Liver (tissue), 8 donors: ENCODE measurements at regions not wholly inside any gene's neighbourhood (a gene's known extent, or its start where the extent isn't known, plus 50 kb on each side); places are given as distances from the start of the nearest gene placed in this dataset.

ENCODE experiments used
- DNase-seq: peaks from one replicate; pipeline ENCODE4 v3.0.0-alpha.2; 2017; ENCODE audit warnings: low spot score
- H3K27ac ChIP-seq, 2 donors: one replicate each; pipeline ENCODE4 v1.7.0; 2013; ENCODE audit warnings: inconsistent platforms in 2 of 2, low read length in 2 of 2, control low read depth in 1 of 2, low read depth in 1 of 2, mild to moderate bottlenecking in 1 of 2
- H3K27me3 ChIP-seq, 4 donors: one replicate each; pipeline versions ENCODE4 v1.6.1 to v1.7.0; 2013; ENCODE audit warnings: low read length in 3 of 4, inconsistent platforms in 1 of 4, mild to moderate bottlenecking in 1 of 4, moderate library complexity in 1 of 4; ENCODE audit not compliant: control insufficient read depth in 4 of 4, insufficient read depth in 4 of 4
- H3K36me3 ChIP-seq, 4 donors: one replicate each; pipeline versions ENCODE4 v1.6.1 to v1.7.0; 2013; ENCODE audit warnings: low read length in 3 of 4, mild to moderate bottlenecking in 3 of 4, low read depth in 1 of 4, moderate library complexity in 1 of 4; ENCODE audit not compliant: control insufficient read depth in 4 of 4, insufficient read depth in 3 of 4
- H3K4me1 ChIP-seq, 4 donors: one replicate each; pipeline versions ENCODE4 v1.6.1 to v1.7.0; 2013; ENCODE audit warnings: low read length in 3 of 4, mild to moderate bottlenecking in 3 of 4, moderate library complexity in 1 of 4; ENCODE audit not compliant: control insufficient read depth in 4 of 4, insufficient read depth in 4 of 4
- H3K4me3 ChIP-seq, 3 donors: one replicate each; pipeline versions ENCODE4 v1.6.1 to v1.7.0; 2013; ENCODE audit warnings: low read length in 3 of 3, control low read depth in 1 of 3, low read depth in 1 of 3, mild to moderate bottlenecking in 1 of 3
- H3K9ac ChIP-seq, 2 donors: one replicate each; pipeline ENCODE4 v1.7.0; 2013; ENCODE audit warnings: low read length in 2 of 2, mild to moderate bottlenecking in 2 of 2, moderate library complexity in 2 of 2, control low read depth in 1 of 2, low read depth in 1 of 2
- H3K9me3 ChIP-seq, 4 donors: one replicate each; pipeline versions ENCODE4 v1.6.1 to v1.7.0; 2013; ENCODE audit warnings: low read length in 3 of 4; ENCODE audit not compliant: control insufficient read depth in 4 of 4
- CTCF ChIP-seq: fragments of 150-350 bp; IDR thresholded peaks from 2 replicates; pipeline ENCODE4 v1.5.1; 2017; ENCODE audit warnings: improper control_type of control experiment, low read depth, low read length; ENCODE audit not compliant: missing input control
- GABPA ChIP-seq, 2 donors: IDR thresholded peaks in 1 of 2; conservative IDR thresholded peaks in 1 of 2; 2 replicates each; pipeline ENCODE4 v1.6.1; 2016; ENCODE audit warnings: antibody characterized with exemption in 2 of 2, mild to moderate bottlenecking in 1 of 2, moderate library complexity in 1 of 2
- HNF4G ChIP-seq: IDR thresholded peaks from 2 replicates; pipeline ENCODE4 v1.6.1; 2016; ENCODE audit warnings: antibody characterized with exemption
- JUND ChIP-seq, 2 donors: IDR thresholded peaks; 2 replicates each; pipeline ENCODE4 v1.6.1; 2016; ENCODE audit warnings: antibody characterized with exemption in 2 of 2
- MAX ChIP-seq: IDR thresholded peaks from 2 replicates; pipeline ENCODE4 v1.6.1; 2016; ENCODE audit warnings: antibody characterized with exemption
- NR2F2 ChIP-seq: IDR thresholded peaks from 2 replicates; pipeline ENCODE4 v1.6.1; 2016; ENCODE audit warnings: antibody characterized with exemption
- RXRA ChIP-seq, 2 donors: IDR thresholded peaks; 2 replicates each; pipeline ENCODE4 v1.6.1; 2017 to 2018; ENCODE audit warnings: antibody characterized with exemption in 2 of 2, mild to moderate bottlenecking in 1 of 2
- TAF1 ChIP-seq: conservative IDR thresholded peaks from 2 replicates; pipeline ENCODE4 v1.6.1; 2016; ENCODE audit warnings: antibody characterized with exemption, mild to moderate bottlenecking
- YY1 ChIP-seq: IDR thresholded peaks from 2 replicates; pipeline ENCODE4 v1.6.1; 2016; ENCODE audit warnings: antibody characterized with exemption, mild to moderate bottlenecking
- WGBS: extraction: QIAGEN DNeasy Blood & Tissue Kit; methylation state at CpG from one replicate; pipeline ENCODE4 v1.1.7; 2013; 5-methylcytosine and 5-hydroxymethylcytosine counted together
- TF ChIP-seq, protein P1 (sequence below): IDR thresholded peaks from 2 replicates; pipeline ENCODE4 v1.6.1; 2016; ENCODE audit warnings: antibody characterized with exemption
- donor health status: healthy.
- donor health status: healthy.
- donor health status: healthy.
- donor health status: healthy.
- donor health status: healthy.

GRCh38 chr19:29405728-29405995 lies 120.1 kb upstream of the VSTM2B start:
- no peaks in the 10 kb centered on the region for H3K9me3 ChIP-seq

GRCh38 chr19:29409076-29409862 lies 116.5 kb upstream of the VSTM2B start:
- Histone ChIP-seq H3K9ac (no peak overlapping the region), H3K9me3 (no peaks in the 10 kb centered on the region), H3K36me3 (no peaks in the 10 kb centered on the region), H3K4me1 (no peaks in the 10 kb centered on the region), H3K27me3 (peaks cover 0 to 4% (median 0%) of the 10 kb centered on the region in 4 donors), H3K4me3 (no peak overlapping the region), H3K27ac (no peak overlapping the region)
- no peak for TF ChIP-seq HNF4G
- no peak for TF ChIP-seq YY1
- 81% methylated on average over 14 of the region's 14 CpGs for WGBS
- DNase-seq, result no peak

More at GRCh38 chr19:29405728-29405995, 120.1 kb upstream of the VSTM2B start:
- WGBS, result 74% methylated on average over 11 of the region's 11 CpGs
- TF ChIP-seq NR2F2, result no peak
- TF ChIP-seq RXRA (IDR thresholded peaks at IDR 0.05), result no peak
- TF ChIP-seq CTCF, result no peak
- no peak for TF ChIP-seq HNF4G
- Histone ChIP-seq H3K27ac (no peak overlapping the region), H3K27me3 (peaks cover 0 to 4% (median 0%) of the 10 kb centered on the region in 4 donors), H3K36me3 (no peaks in the 10 kb centered on the region), H3K4me1 (no peaks in the 10 kb centered on the region), H3K9ac (no peak overlapping the region), H3K4me3 (no peak overlapping the region)
- DNase-seq, result no peak

- no peak overlapping the region for H3K9ac ChIP-seq
- no peaks in the 10 kb centered on the region for H3K9me3 ChIP-seq
- H3K36me3 ChIP-seq, result no peaks in the 10 kb centered on the region
- H3K27ac ChIP-seq, result no peak overlapping the region
- no peaks in the 10 kb centered on the region for H3K4me1 ChIP-seq
- WGBS, result 68% methylated on average over 2 of the region's 2 CpGs
- DNase-seq, result no peak
- peaks cover 0 to 5% (median 0%) of the 10 kb centered on the region in 4 donors for H3K27me3 ChIP-seq
- H3K4me3 ChIP-seq, result no peak overlapping the region
- TF ChIP-seq GABPA (IDR thresholded peaks at IDR 0.05 in 1 of 2, conservative IDR thresholded peaks at IDR 0.05 in 1 of 2) (no peak), TAF1 (no peak), RXRA (IDR thresholded peaks at IDR 0.05) (no peak), MAX (no peak), JUND (IDR thresholded peaks at IDR 0.05) (no peak)
- TF ChIP-seq, protein P1, sequence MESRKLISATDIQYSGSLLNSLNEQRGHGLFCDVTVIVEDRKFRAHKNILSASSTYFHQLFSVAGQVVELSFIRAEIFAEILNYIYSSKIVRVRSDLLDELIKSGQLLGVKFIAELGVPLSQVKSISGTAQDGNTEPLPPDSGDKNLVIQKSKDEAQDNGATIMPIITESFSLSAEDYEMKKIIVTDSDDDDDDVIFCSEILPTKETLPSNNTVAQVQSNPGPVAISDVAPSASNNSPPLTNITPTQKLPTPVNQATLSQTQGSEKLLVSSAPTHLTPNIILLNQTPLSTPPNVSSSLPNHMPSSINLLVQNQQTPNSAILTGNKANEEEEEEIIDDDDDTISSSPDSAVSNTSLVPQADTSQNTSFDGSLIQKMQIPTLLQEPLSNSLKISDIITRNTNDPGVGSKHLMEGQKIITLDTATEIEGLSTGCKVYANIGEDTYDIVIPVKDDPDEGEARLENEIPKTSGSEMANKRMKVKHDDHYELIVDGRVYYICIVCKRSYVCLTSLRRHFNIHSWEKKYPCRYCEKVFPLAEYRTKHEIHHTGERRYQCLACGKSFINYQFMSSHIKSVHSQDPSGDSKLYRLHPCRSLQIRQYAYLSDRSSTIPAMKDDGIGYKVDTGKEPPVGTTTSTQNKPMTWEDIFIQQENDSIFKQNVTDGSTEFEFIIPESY, result no peak
Measured at GRCh38 chr19:29410601-29411000, 115.2 kb upstream of the VSTM2B start.
